ENCODE measurements at regions not wholly inside any gene's neighbourhood (a gene's known extent, or its start where the extent isn't known, plus 50 kb on each side); places are given as distances from the start of the nearest gene placed in this dataset.

- TF ChIP-seq GATA2 (IDR thresholded peaks at IDR 0.05; ENCODE audit: low read depth, low read length) (no peak), GATA3 (IDR thresholded peaks at IDR 0.05; ENCODE audit: low read depth, low read length) (no peak)
These were observed 1260.0 kb upstream of the TMEM132C start for GRCh38 chr12:127006972-127007371.

Measured in SH-SY5Y (cell line).